OCI-LY1 (cell line): ENCODE measurements at regions not wholly inside any gene's neighbourhood (a gene's known extent, or its start where the extent isn't known, plus 50 kb on each side); places are given as distances from the start of the nearest gene placed in this dataset.

Source experiments
- CTCF ChIP-seq: fragments of 200-600 bp; sonication (generic), shearing (Covaris generic); IDR thresholded peaks from 2 replicates; pipeline ENCODE4 v1.5.1; 2017; ENCODE audit warnings: mild to moderate bottlenecking, antibody characterized with exemption, low read length, moderate library complexity, mixed read lengths
- EZH2 ChIP-seq: fragments of 200-600 bp; sonication (generic), shearing (Covaris generic); IDR thresholded peaks from 2 replicates; pipeline ENCODE4 v1.8.0; 2017; ENCODE audit warnings: borderline replicate concordance, mixed run types, mild to moderate bottlenecking, antibody characterized with exemption, low read length, moderate library complexity, mixed read lengths

- TF ChIP-seq CTCF (no peak), EZH2 (no peak)
Measured at GRCh38 chr15:92843814-92844213, 56.3 kb upstream of the CHD2 start.
